ENCODE measurements at regions not wholly inside any gene's neighbourhood (a gene's known extent, or its start where the extent isn't known, plus 50 kb on each side); places are given as distances from the start of the nearest gene placed in this dataset.

- TF ChIP-seq, protein P1, sequence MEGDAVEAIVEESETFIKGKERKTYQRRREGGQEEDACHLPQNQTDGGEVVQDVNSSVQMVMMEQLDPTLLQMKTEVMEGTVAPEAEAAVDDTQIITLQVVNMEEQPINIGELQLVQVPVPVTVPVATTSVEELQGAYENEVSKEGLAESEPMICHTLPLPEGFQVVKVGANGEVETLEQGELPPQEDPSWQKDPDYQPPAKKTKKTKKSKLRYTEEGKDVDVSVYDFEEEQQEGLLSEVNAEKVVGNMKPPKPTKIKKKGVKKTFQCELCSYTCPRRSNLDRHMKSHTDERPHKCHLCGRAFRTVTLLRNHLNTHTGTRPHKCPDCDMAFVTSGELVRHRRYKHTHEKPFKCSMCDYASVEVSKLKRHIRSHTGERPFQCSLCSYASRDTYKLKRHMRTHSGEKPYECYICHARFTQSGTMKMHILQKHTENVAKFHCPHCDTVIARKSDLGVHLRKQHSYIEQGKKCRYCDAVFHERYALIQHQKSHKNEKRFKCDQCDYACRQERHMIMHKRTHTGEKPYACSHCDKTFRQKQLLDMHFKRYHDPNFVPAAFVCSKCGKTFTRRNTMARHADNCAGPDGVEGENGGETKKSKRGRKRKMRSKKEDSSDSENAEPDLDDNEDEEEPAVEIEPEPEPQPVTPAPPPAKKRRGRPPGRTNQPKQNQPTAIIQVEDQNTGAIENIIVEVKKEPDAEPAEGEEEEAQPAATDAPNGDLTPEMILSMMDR (conservative IDR thresholded peaks at IDR 0.05), result no peak
- no peak for TF ChIP-seq ZFX (IDR thresholded peaks at IDR 0.05)
Measured at GRCh38 chr5:40431734-40432133, 248.0 kb upstream of the PTGER4 start.
